Osteocyte (in vitro differentiated cells): ENCODE measurements at regions not wholly inside any gene's neighbourhood (a gene's known extent, or its start where the extent isn't known, plus 50 kb on each side); places are given as distances from the start of the nearest gene placed in this dataset.

Experiments
- DNase-seq: peaks from one replicate; pipeline ENCODE4 v3.0.0; 2021; ENCODE audit warnings: mixed read lengths; ENCODE audit not compliant: unreplicated experiment; ENCODE audit errors: extremely low spot score
- H3K27ac Mint-ChIP-seq: one replicate; pipeline ENCODE4 v1.8.0; 2021; ENCODE audit warnings: mild to moderate bottlenecking, mixed read lengths; ENCODE audit not compliant: unreplicated experiment
- H3K27me3 Mint-ChIP-seq: one replicate; pipeline ENCODE4 v1.8.0; 2021; ENCODE audit warnings: mixed read lengths; ENCODE audit not compliant: unreplicated experiment
- H3K36me3 Mint-ChIP-seq: one replicate; pipeline ENCODE4 v1.8.0; 2021; ENCODE audit warnings: mixed read lengths; ENCODE audit not compliant: unreplicated experiment
- H3K4me1 Mint-ChIP-seq: one replicate; pipeline ENCODE4 v1.8.0; 2021; ENCODE audit warnings: mixed read lengths; ENCODE audit not compliant: unreplicated experiment
- H3K4me3 Mint-ChIP-seq: one replicate; pipeline ENCODE4 v1.8.0; 2021; ENCODE audit warnings: mild to moderate bottlenecking, moderate library complexity, mixed read lengths; ENCODE audit not compliant: unreplicated experiment
- H3K9me3 Mint-ChIP-seq: one replicate; pipeline ENCODE4 v1.8.0; 2021; ENCODE audit warnings: mixed read lengths; ENCODE audit not compliant: unreplicated experiment
- CTCF ChIP-seq: fragments of 200-600 bp; sonication (generic); IDR thresholded peaks from 2 replicates; pipeline ENCODE4 v1.5.0; 2021; ENCODE audit warnings: antibody characterized with exemption, mild to moderate bottlenecking, moderate library complexity

- H3K27ac Mint-ChIP-seq: no peak overlapping the region
- H3K4me3 Mint-ChIP-seq: no peak overlapping the region
- no peaks in the 10 kb centered on the region for H3K9me3 Mint-ChIP-seq
- no peaks in the 10 kb centered on the region for H3K36me3 Mint-ChIP-seq
- no peak for TF ChIP-seq CTCF
- H3K4me1 Mint-ChIP-seq: peaks cover 17% of the 10 kb centered on the region
- peaks cover 11% of the 10 kb centered on the region for H3K27me3 Mint-ChIP-seq
- DNase-seq: no peak
Observed at GRCh38 chr15:47582233-47582632, 135.1 kb upstream of the SEMA6D start.

- Mint-ChIP-seq H3K4me3 (no peak overlapping the region), H3K27me3 (peaks cover 13% of the 10 kb centered on the region), H3K9me3 (no peaks in the 10 kb centered on the region), H3K4me1 (peaks cover 24% of the 10 kb centered on the region), H3K36me3 (no peaks in the 10 kb centered on the region), H3K27ac (no peak overlapping the region)
- no peak for TF ChIP-seq CTCF
- DNase-seq: no peak
Observed at GRCh38 chr15:47584316-47584715, 133.0 kb upstream of the SEMA6D start.

- no peaks in the 10 kb centered on the region for H3K9me3 Mint-ChIP-seq
- H3K36me3 Mint-ChIP-seq: no peaks in the 10 kb centered on the region
- no peak for TF ChIP-seq CTCF
- H3K4me3 Mint-ChIP-seq: no peak overlapping the region
- no peak for DNase-seq
- H3K27me3 Mint-ChIP-seq: peaks cover 13% of the 10 kb centered on the region
- peaks cover 24% of the 10 kb centered on the region for H3K4me1 Mint-ChIP-seq
- H3K27ac Mint-ChIP-seq: no peak overlapping the region
Observed at GRCh38 chr15:47586653-47587224, 130.6 kb upstream of the SEMA6D start.

- Mint-ChIP-seq H3K27me3 (peaks cover 6% of the 10 kb centered on the region), H3K4me3 (no peak overlapping the region), H3K27ac (no peak overlapping the region), H3K9me3 (no peaks in the 10 kb centered on the region), H3K36me3 (no peaks in the 10 kb centered on the region), H3K4me1 (peaks cover 24% of the 10 kb centered on the region)
- TF ChIP-seq CTCF: no peak
- no peak for DNase-seq
Observed at GRCh38 chr15:47587940-47588802, 129.1 kb upstream of the SEMA6D start.

GRCh38 chr15:47588958-47589357 is 128.3 kb upstream of the SEMA6D start:
- Mint-ChIP-seq H3K27me3 (peaks cover 2% of the 10 kb centered on the region), H3K9me3 (no peaks in the 10 kb centered on the region), H3K4me1 (peaks cover 24% of the 10 kb centered on the region), H3K4me3 (no peak overlapping the region), H3K36me3 (no peaks in the 10 kb centered on the region), H3K27ac (no peak overlapping the region)
- TF ChIP-seq CTCF: no peak
- DNase-seq: no peak
